Neutrophil (primary cell): ENCODE measurements at regions not wholly inside any gene's neighbourhood (a gene's known extent, or its start where the extent isn't known, plus 50 kb on each side); places are given as distances from the start of the nearest gene placed in this dataset.
A peak's percentile ranks its signal among the peaks of the same experiment; 100 is the strongest.

Source experiments
- H3K27ac ChIP-seq: fragments of 200-600 bp; sonication (generic); 2 replicates; pipeline ENCODE4 v1.5.1; 2016; ENCODE audit warnings: mild to moderate bottlenecking, moderate library complexity
- H3K27me3 ChIP-seq: fragments of 200-600 bp; sonication (generic); 2 replicates; pipeline ENCODE4 v1.6.0; 2016; ENCODE audit warnings: mild to moderate bottlenecking
- H3K36me3 ChIP-seq: fragments of 200-600 bp; sonication (generic); 2 replicates; pipeline ENCODE4 v1.5.1; 2017
- H3K4me1 ChIP-seq, 2 experiments: fragments of 200-600 bp in 1 of 2; sonication (generic) in 1 of 2; 1 replicate in 1 of 2; 2 replicates in 1 of 2; pipeline versions ENCODE4 v1.5.1 to v1.6.1; 2013 to 2016; ENCODE audit warnings: low read depth in 1 of 2, low read length in 1 of 2, mild to moderate bottlenecking in 1 of 2, moderate library complexity in 1 of 2; ENCODE audit not compliant: control insufficient read depth in 1 of 2, insufficient read depth in 1 of 2
- H3K4me3 ChIP-seq, 2 experiments: fragments of 200-600 bp in 1 of 2; sonication (generic) in 1 of 2; 1 replicate in 1 of 2; 2 replicates in 1 of 2; pipeline ENCODE4 v1.5.1; 2013 to 2016; ENCODE audit warnings: low read depth in 1 of 2, low read length in 1 of 2, mild to moderate bottlenecking in 1 of 2, moderate library complexity in 1 of 2
- H3K9me3 ChIP-seq: fragments of 200-600 bp; sonication (generic); 2 replicates; pipeline ENCODE4 v1.5.1; 2016
- TF ChIP-seq, protein P1 (sequence below): fragments of 200-600 bp; sonication (generic); IDR thresholded peaks from 2 replicates; pipeline ENCODE4 v1.5.1; 2016; ENCODE audit warnings: antibody characterized with exemption

DNA sequence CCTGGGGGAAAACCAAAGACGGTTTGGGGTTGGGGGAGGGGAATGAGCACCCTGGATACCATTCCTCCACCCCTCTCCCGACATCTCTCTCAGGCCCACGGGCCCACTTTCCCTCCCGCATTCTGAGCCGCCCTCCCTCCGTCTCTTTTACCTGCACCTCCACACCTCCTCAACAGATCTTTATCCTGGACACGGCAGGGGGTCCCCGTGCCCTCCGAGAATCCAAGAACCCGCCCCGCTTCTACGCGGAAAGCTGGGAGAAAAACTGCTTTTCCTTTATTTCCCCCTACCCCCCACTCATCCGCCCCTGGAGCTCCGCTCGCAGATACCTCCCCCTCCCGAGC is 108.8 kb downstream of the NAV1 start:
- Histone ChIP-seq H3K4me3 (peak overlapping the region in 1 of 2 experiments; percentile 60), H3K9me3 (no peaks in the 10 kb centered on the region), H3K27me3 (peaks cover 71% of the 10 kb centered on the region), H3K27ac (no peak overlapping the region), H3K4me1 (peaks cover 5 to 16% of the 10 kb centered on the region in 2 experiments), H3K36me3 (no peaks in the 10 kb centered on the region)
- TF ChIP-seq, protein P1, sequence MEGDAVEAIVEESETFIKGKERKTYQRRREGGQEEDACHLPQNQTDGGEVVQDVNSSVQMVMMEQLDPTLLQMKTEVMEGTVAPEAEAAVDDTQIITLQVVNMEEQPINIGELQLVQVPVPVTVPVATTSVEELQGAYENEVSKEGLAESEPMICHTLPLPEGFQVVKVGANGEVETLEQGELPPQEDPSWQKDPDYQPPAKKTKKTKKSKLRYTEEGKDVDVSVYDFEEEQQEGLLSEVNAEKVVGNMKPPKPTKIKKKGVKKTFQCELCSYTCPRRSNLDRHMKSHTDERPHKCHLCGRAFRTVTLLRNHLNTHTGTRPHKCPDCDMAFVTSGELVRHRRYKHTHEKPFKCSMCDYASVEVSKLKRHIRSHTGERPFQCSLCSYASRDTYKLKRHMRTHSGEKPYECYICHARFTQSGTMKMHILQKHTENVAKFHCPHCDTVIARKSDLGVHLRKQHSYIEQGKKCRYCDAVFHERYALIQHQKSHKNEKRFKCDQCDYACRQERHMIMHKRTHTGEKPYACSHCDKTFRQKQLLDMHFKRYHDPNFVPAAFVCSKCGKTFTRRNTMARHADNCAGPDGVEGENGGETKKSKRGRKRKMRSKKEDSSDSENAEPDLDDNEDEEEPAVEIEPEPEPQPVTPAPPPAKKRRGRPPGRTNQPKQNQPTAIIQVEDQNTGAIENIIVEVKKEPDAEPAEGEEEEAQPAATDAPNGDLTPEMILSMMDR: no peak

DNA sequence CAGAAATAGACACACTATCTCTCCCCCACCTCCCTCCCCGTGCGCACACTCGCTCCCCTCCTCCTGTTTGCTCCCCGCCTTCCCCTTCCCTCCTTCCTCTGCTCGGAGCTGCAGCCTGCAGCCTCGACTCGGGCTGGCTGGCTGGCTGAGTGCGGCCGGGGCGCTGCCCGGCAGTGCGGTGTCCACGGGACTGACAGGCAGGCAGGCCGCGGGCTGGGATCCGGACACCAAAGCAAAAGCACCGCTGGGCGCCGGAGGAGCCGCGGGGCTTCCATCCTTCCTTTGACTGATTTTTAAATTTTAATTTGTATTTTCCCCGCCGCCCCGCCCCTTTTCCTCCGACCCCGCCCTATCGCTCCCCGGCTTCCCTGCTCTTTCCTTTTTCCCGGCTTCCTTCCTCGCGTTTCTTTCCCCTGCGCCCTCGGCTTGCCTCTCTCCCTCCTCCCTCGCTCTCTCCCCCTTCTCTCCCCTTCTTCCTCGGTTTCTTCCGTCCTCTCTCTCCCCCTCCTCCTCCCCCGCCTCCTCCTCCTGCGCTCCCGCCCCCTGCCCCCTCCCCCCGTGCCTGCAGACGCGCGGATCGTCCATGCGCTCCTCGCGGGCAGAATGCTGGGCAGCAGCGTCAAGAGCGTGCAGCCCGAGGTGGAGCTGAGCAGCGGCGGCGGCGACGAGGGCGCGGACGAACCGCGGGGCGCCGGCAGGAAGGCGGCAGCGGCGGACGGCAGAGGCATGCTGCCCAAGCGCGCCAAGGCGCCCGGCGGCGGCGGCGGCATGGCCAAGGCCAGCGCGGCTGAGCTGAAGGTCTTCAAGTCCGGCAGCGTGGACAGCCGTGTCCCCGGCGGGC is 109.4 kb downstream of the NAV1 start:
- TF ChIP-seq, protein P1: no peak
- Histone ChIP-seq H3K4me3 (peak overlapping the region in 1 of 2 experiments; percentile 60), H3K36me3 (no peaks in the 10 kb centered on the region), H3K27ac (no peak overlapping the region), H3K4me1 (peaks cover 5 to 16% of the 10 kb centered on the region in 2 experiments), H3K27me3 (peaks cover 72% of the 10 kb centered on the region), H3K9me3 (no peaks in the 10 kb centered on the region)

DNA sequence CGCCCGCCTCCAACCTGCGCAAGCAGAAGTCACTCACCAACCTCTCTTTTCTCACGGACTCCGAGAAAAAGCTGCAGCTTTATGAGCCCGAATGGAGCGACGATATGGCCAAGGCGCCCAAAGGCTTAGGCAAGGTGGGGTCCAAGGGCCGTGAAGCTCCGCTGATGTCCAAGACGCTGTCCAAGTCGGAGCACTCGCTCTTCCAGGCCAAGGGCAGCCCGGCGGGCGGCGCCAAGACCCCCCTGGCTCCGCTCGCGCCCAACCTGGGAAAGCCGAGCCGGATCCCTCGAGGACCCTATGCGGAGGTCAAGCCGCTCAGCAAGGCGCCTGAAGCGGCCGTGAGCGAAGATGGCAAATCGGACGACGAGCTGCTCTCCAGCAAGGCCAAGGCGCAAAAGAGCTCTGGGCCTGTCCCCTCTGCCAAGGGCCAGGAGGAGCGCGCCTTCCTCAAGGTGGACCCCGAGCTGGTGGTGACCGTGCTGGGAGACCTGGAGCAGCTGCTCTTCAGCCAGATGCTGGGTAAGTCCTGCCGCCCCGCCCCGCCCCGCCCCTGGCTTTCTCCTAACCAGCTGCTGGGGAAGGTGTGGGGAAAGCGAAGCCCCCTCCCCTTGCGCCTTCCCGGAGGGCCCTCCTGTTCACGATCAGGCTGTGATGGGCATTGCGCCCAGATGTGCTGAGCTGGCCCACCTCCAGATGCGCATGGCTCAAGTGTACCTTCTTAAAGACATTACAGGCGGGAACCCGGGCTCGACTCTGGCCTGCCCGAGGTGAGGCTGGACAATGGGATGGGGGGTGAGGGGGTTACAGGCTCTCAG is 110.2 kb downstream of the NAV1 start:
- H3K9me3 ChIP-seq: no peaks in the 10 kb centered on the region
- peak overlapping the region in 1 of 2 experiments; percentile 60 for H3K4me3 ChIP-seq
- peaks cover 5 to 16% of the 10 kb centered on the region in 2 experiments for H3K4me1 ChIP-seq
- H3K27ac ChIP-seq: no peak overlapping the region
- TF ChIP-seq, protein P1: no peak
- H3K36me3 ChIP-seq: no peaks in the 10 kb centered on the region
- peaks cover 72% of the 10 kb centered on the region for H3K27me3 ChIP-seq

DNA sequence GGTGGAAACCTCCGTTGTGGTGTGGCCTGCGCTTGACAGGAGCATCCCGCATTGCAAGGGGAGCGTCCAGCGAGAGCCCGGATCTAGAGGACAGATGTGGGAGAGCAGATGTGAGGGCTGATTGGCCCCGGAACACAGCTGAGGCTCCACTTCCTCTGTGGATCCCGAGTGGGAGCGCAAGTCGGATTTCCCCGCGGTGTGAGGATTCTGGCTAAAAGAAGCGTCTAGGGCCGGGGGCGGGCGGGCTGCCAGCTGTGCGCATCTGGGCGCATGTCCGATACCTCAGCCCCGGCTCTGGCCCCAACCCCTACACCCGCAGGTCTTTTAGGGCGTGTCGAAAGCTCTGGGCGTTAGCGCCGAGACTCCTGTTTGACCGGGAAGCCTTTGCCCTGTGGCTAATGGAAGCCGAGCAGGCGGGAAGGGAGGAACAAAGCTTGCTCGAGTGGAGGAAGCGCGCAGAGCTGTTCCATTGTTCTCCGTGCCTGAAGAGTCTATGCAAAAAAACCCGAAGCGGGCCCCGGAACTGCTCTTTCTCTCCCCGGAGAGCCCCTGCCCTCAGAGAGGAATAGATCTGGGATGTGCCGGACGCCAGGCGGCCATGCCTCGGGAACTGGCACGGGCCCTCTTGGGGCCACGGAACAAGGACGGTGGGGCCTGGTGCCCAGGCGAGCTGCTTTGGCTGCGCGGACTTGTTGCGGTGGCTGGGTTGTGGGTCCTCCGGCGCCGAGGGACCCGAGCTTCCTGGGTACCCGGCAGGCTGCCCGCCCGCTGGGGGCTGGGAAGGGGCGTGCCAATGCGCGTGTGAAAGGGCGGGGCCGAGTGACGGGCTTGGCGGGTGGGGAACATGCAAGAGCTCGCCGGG is 111.1 kb downstream of the NAV1 start:
- H3K27ac ChIP-seq: no peak overlapping the region
- H3K9me3 ChIP-seq: no peaks in the 10 kb centered on the region
- no peaks in the 10 kb centered on the region for H3K36me3 ChIP-seq
- TF ChIP-seq, protein P1: no peak
- peaks cover 5 to 16% of the 10 kb centered on the region in 2 experiments for H3K4me1 ChIP-seq
- H3K27me3 ChIP-seq: peaks cover 72% of the 10 kb centered on the region
- no peak overlapping the region for H3K4me3 ChIP-seq

DNA sequence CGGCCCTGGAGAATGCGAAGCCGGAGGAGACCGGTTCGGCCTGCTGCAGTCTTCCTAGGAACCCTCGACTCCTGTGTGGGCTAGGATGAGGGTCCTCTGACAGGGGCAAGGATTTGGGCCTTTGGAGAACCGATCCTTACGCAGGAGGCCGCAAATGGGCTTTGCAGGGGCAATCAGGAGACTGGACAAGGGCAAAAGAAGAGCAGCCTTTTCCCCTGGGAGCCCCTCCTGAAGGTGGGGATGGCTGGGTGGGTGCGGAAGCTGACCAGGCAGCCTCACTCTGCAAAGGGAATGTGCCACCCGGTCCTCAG is 111.7 kb downstream of the NAV1 start:
- Histone ChIP-seq H3K9me3 (no peaks in the 10 kb centered on the region), H3K27ac (no peak overlapping the region), H3K4me3 (no peak overlapping the region), H3K4me1 (peaks cover 5 to 16% of the 10 kb centered on the region in 2 experiments), H3K27me3 (peaks cover 72% of the 10 kb centered on the region), H3K36me3 (no peaks in the 10 kb centered on the region)
- TF ChIP-seq, protein P1: no peak
